ENCODE measurements at regions not wholly inside any gene's neighbourhood (a gene's known extent, or its start where the extent isn't known, plus 50 kb on each side); places are given as distances from the start of the nearest gene placed in this dataset.
"Not testable (repeated sequence)": the region's sequence is repeated elsewhere in the genome, so short reads cannot be mapped to it uniquely, and the experiment has no call there.

DNA sequence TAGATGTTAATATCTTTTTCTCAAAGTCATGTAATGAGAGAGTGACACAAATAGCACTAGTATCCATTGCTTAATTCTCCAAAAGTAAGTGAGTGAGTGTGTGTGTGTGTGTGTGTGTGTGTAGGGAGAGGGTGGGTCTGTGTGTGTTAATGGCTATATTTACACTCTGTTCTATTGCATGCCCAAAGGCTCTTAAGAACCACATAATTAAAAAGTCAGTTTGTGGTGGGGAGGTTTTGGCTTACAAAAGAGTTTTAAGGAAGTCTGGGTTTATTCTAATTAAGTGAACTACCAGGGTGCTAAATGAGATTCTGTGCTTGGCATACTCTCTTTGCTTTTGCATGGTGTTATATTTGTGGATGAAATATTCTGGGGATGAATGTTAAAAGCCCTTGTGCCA lies 1897.6 kb upstream of the FLRT2 start:
- peaks cover 14% of the 10 kb centered on the region for H3K9me3 Mint-ChIP-seq
- no peak overlapping the region for H3K4me3 Mint-ChIP-seq
- H3K4me1 Mint-ChIP-seq, result no peaks in the 10 kb centered on the region
- H3K36me3 Mint-ChIP-seq (ENCODE audit: low read depth), result peaks cover 4% of the 10 kb centered on the region
- TF ChIP-seq, protein P1, sequence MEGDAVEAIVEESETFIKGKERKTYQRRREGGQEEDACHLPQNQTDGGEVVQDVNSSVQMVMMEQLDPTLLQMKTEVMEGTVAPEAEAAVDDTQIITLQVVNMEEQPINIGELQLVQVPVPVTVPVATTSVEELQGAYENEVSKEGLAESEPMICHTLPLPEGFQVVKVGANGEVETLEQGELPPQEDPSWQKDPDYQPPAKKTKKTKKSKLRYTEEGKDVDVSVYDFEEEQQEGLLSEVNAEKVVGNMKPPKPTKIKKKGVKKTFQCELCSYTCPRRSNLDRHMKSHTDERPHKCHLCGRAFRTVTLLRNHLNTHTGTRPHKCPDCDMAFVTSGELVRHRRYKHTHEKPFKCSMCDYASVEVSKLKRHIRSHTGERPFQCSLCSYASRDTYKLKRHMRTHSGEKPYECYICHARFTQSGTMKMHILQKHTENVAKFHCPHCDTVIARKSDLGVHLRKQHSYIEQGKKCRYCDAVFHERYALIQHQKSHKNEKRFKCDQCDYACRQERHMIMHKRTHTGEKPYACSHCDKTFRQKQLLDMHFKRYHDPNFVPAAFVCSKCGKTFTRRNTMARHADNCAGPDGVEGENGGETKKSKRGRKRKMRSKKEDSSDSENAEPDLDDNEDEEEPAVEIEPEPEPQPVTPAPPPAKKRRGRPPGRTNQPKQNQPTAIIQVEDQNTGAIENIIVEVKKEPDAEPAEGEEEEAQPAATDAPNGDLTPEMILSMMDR (IDR thresholded peaks at IDR 0.05; ENCODE audit: unreplicated experiment in 3 of 3), result no peak
- H3K27me3 Mint-ChIP-seq (ENCODE audit: low read depth), result no peaks in the 10 kb centered on the region
- H3K27ac Mint-ChIP-seq, result no peak overlapping the region

DNA sequence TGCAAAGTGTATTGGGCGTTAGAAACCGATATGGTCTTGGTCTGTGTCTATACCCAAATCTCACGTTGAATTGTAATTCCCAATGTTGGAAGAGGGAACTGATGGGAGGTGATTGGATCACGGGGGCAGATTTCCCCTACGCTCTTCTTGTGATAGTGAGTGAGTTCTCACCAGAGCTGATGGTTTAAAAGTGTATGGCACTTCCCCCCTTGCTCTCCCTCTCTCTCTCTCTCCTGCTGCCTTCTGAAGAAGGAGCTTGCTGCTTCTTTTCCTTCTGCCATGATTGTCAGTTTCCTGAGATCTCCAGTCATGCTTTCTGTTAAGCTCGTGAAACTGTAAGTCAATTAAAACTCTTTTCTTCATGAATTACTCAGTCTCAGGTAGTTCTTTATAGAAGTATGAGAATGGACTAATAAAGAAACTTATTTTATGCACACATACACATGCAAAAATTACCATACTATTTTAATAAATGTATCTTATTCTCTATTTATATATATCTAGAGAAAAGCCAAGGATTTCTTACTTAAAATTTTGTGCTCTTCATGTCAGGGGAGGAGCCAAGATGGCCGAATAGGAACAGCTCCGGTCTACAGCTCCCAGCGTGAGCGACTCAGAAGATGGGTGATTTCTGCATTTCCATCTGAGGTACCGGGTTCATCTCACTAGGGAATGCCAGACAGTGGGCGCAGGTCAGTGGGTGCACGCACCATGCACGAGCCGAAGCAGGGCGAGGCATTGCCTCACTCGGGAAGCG lies 1891.0 kb upstream of the FLRT2 start:
- TF ChIP-seq, protein P1 (IDR thresholded peaks at IDR 0.05; ENCODE audit: unreplicated experiment in 3 of 3), result no peak
- Mint-ChIP-seq H3K9me3 (peaks cover 13% of the 10 kb centered on the region), H3K27ac (no peak overlapping the region), H3K4me3 (no peak overlapping the region), H3K4me1 (no peaks in the 10 kb centered on the region), H3K27me3 (ENCODE audit: low read depth) (no peaks in the 10 kb centered on the region), H3K36me3 (ENCODE audit: low read depth) (peaks cover 3% of the 10 kb centered on the region)

DNA sequence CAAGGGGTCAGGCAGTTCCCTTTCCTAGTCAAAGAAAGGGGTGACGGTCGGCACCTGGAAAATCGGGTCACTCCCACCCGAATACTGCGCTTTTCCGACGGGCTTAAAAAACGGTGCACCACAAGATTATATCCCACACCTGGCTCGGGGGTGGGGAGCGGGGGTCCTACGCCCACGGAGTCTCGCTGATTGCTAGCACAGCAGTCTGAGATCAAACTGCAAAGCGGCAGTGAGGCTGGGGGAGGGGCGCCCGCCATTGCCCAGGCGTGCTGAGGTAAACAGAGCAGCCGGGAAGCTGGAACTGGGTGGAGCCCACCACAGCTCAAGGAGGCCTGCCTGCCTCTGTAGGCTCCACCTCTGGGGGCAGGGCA lies 1890.5 kb upstream of the FLRT2 start:
- not testable (repeated sequence) for H3K4me1 Mint-ChIP-seq; H3K27me3 Mint-ChIP-seq (ENCODE audit: low read depth); H3K36me3 Mint-ChIP-seq (ENCODE audit: low read depth); H3K4me3 Mint-ChIP-seq; H3K27ac Mint-ChIP-seq
- H3K9me3 Mint-ChIP-seq, result peaks cover 13% of the 10 kb centered on the region

DNA sequence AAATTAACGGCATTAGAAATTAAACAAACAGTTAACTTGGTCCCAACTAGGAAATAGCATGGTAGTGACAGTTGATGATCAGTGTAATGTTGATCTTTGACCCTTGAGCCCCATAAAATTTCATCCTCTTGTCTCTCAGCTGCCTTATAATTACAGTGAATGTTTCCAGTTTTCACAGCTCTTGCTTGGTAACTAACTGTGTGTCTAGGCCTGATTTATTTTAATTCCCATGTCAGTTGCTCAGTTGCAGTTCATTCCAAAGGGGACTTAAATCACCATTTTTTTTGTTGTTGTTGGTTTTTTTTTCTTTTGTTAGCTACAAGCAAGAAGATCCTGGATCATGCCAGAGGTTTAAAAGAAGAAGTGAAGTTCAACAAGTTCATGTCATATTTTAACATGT lies 1883.7 kb upstream of the FLRT2 start:
- TF ChIP-seq, protein P1 (IDR thresholded peaks at IDR 0.05; ENCODE audit: unreplicated experiment in 3 of 3), result no peak
- Mint-ChIP-seq H3K27ac (peak overlapping the region in 2 of 3 experiments; percentile 41 to 64), H3K27me3 (ENCODE audit: low read depth) (no peaks in the 10 kb centered on the region), H3K4me1 (peaks cover 17% of the 10 kb centered on the region), H3K4me3 (no peak overlapping the region), H3K9me3 (peaks cover 15% of the 10 kb centered on the region), H3K36me3 (ENCODE audit: low read depth) (peaks cover 3% of the 10 kb centered on the region)

DNA sequence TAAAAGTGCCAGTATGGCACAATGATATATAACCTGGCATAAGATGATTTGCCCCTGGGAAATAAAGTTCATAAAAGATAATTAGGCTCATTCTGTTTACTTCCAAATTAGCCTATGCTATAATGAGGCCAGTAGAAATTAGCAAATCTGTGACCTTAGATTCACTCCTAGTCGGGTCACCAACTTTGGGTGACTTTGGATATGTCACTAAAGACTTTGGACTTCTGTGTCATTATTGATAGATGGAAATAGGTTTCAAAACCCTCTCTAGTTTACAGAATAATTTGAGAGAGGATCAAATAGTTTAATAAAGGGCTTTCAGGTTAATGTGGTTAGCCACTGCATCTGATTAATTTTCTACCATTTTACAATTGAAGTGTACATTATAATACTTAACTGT lies 1869.3 kb upstream of the FLRT2 start:
- Mint-ChIP-seq H3K27me3 (ENCODE audit: low read depth) (no peaks in the 10 kb centered on the region), H3K36me3 (ENCODE audit: low read depth) (no peaks in the 10 kb centered on the region), H3K9me3 (no peaks in the 10 kb centered on the region), H3K4me3 (no peak overlapping the region), H3K4me1 (no peaks in the 10 kb centered on the region), H3K27ac (no peak overlapping the region)
- TF ChIP-seq, protein P1 (IDR thresholded peaks at IDR 0.05; ENCODE audit: unreplicated experiment in 3 of 3), result no peak

DNA sequence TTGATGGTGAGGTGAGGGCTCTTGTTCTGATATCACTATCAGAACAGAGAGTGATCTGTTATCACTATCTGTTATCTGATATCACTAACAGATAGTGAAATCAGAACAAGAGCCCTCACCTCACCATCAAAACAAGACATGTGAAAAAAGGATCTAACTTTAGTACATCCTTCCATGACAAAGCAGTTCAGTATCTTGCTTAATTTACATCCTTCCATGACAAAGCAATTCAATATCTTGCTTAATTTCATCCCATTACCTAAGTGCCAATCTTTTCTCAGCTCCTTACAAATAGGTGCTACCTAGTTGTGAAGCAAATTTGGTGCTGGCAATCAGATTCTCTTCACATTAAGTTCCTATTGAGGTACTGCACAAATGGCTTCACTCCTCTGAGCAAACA lies 1865.6 kb upstream of the FLRT2 start:
- H3K36me3 Mint-ChIP-seq (ENCODE audit: low read depth), result no peaks in the 10 kb centered on the region
- no peaks in the 10 kb centered on the region for H3K27me3 Mint-ChIP-seq (ENCODE audit: low read depth)
- H3K4me1 Mint-ChIP-seq, result no peaks in the 10 kb centered on the region
- TF ChIP-seq, protein P1 (IDR thresholded peaks at IDR 0.05; ENCODE audit: unreplicated experiment in 3 of 3), result no peak
- H3K9me3 Mint-ChIP-seq, result peaks cover 10% of the 10 kb centered on the region
- no peak overlapping the region for H3K27ac Mint-ChIP-seq
- H3K4me3 Mint-ChIP-seq, result no peak overlapping the region
